Prostate gland (tissue), 2 donors: ENCODE measurements at regions not wholly inside any gene's neighbourhood (a gene's known extent, or its start where the extent isn't known, plus 50 kb on each side); places are given as distances from the start of the nearest gene placed in this dataset.

Source experiments
- CTCF ChIP-seq, 4 experiments: fragments of 200-600 bp in 2 of 4; fragments of 450-650 bp in 2 of 4; sonication (generic) in 2 of 4; IDR thresholded peaks; 1 replicate in 3 of 4; 2 replicates in 1 of 4; pipeline ENCODE4 v1.5.1; 2016 to 2019; ENCODE audit warnings: antibody characterized with exemption in 4 of 4, mild to moderate bottlenecking in 2 of 4, moderate library complexity in 2 of 4
- POLR2A ChIP-seq: fragments of 450-650 bp; IDR thresholded peaks from one replicate; pipeline ENCODE4 v1.6.1; 2016; ENCODE audit warnings: antibody characterized with exemption, mild to moderate bottlenecking

DNA sequence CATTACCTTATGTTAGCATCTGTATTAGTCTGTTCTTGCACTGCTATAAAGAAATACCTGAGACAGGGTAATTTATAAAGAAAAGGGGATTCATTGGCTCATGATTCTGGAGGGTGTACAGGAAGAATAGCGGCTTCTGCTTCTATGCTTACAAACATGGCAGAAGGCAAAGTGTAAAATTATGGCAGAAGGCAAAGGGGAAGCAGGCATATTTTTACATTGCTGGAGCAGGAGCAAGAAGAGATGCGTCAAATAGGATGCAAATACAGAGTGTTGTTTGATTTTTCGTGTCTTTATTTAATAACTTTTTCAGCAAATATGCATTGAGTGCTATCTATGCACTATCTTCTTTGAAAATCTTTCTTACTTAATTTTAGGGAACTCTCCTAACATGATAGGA is 210.7 kb upstream of the SSTR1 start:
- TF ChIP-seq CTCF (IDR thresholded peaks at IDR 0.05): no peak
- no peak for TF ChIP-seq POLR2A
